NCI-H2227 (cell line): ENCODE measurements at regions not wholly inside any gene's neighbourhood (a gene's known extent, or its start where the extent isn't known, plus 50 kb on each side); places are given as distances from the start of the nearest gene placed in this dataset.
"Not testable (repeated sequence)": the region's sequence is repeated elsewhere in the genome, so short reads cannot be mapped to it uniquely, and the experiment has no call there.

Source experiments
- DNase-seq: peaks from one replicate; lab custom pipeline; 2025; ENCODE audit not compliant: unreplicated experiment; lab: John Stamatoyannopoulos, UW

GRCh38 chr5:1973391-1974013 is 90.8 kb upstream of the IRX4 start:
- no peak for DNase-seq

GRCh38 chr5:1971944-1972343 is 89.2 kb upstream of the IRX4 start:
- DNase-seq = no peak

GRCh38 chr5:1967736-1968135 is 85.0 kb upstream of the IRX4 start:
- no peak for DNase-seq

GRCh38 chr5:1966461-1966860 is 83.7 kb upstream of the IRX4 start:
- no peak for DNase-seq

- DNase-seq = no peak
Measured at GRCh38 chr5:1965925-1966324, 83.2 kb upstream of the IRX4 start.

- DNase-seq = no peak
Measured at GRCh38 chr5:1963941-1964451, 81.3 kb upstream of the IRX4 start.

- DNase-seq = no peak
Measured at GRCh38 chr5:1963358-1963757, 80.6 kb upstream of the IRX4 start.

- no peak for DNase-seq
Measured at GRCh38 chr5:1962619-1963355, 80.1 kb upstream of the IRX4 start.

GRCh38 chr5:1961952-1962595 is 79.3 kb upstream of the IRX4 start:
- no peak for DNase-seq

GRCh38 chr5:1961304-1961946 is 78.7 kb upstream of the IRX4 start:
- no peak for DNase-seq

- DNase-seq = no peak
Measured at GRCh38 chr5:1960595-1961303, 78.0 kb upstream of the IRX4 start.

- DNase-seq = no peak
Measured at GRCh38 chr5:1959725-1960581, 77.2 kb upstream of the IRX4 start.

GRCh38 chr5:1959231-1959630 is 76.5 kb upstream of the IRX4 start:
- DNase-seq = no peak

- no peak for DNase-seq
Measured at GRCh38 chr5:1958211-1959010, 75.7 kb upstream of the IRX4 start.

GRCh38 chr5:1955586-1955985 is 72.9 kb upstream of the IRX4 start:
- no peak for DNase-seq

GRCh38 chr5:1953710-1954109 is 71.0 kb upstream of the IRX4 start:
- DNase-seq = not testable (repeated sequence)

- DNase-seq = no peak
Measured at GRCh38 chr5:1952444-1953099, 69.8 kb upstream of the IRX4 start.

- DNase-seq = no peak
Measured at GRCh38 chr5:1952021-1952420, 69.3 kb upstream of the IRX4 start.
